Gastroesophageal sphincter (tissue), 3 donors: ENCODE measurements at regions not wholly inside any gene's neighbourhood (a gene's known extent, or its start where the extent isn't known, plus 50 kb on each side); places are given as distances from the start of the nearest gene placed in this dataset.

ENCODE experiments used
- POLR2AphosphoS5 ChIP-seq: sonication (generic); formaldehyde crosslinking; IDR thresholded peaks from one replicate; pipeline ENCODE4 v1.6.1; 2017; ENCODE audit warnings: antibody characterized with exemption
- TF ChIP-seq, protein P1 (sequence below), 4 experiments: fragments of 200-600 bp in 2 of 4; fragments of 450-650 bp in 2 of 4; sonication (generic) in 1 of 4; IDR thresholded peaks; one replicate each; pipeline ENCODE4 v1.5.1; 2017 to 2019; ENCODE audit warnings: antibody characterized with exemption in 4 of 4, mild to moderate bottlenecking in 2 of 4, moderate library complexity in 2 of 4

DNA sequence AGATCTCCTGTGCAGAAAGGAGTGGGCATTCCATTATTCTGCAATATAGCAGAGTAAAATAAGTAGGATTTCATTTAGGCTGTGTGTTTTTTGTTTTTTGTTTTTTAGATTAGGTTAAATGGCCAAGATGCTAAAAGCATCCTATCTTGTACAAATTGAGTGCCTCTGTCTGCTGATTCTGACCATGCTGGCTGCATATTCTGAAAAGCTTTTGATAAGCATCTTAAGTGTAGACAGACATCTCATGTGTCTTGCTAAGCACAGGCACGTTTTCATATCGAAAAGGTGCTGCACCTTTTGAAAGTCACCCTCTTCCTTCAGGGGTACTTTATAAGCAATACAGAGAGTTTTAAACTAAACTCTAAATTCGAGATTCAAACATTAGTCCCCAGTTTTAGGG, 74.0 kb upstream of the BCL11A start:
- TF ChIP-seq, protein P1, sequence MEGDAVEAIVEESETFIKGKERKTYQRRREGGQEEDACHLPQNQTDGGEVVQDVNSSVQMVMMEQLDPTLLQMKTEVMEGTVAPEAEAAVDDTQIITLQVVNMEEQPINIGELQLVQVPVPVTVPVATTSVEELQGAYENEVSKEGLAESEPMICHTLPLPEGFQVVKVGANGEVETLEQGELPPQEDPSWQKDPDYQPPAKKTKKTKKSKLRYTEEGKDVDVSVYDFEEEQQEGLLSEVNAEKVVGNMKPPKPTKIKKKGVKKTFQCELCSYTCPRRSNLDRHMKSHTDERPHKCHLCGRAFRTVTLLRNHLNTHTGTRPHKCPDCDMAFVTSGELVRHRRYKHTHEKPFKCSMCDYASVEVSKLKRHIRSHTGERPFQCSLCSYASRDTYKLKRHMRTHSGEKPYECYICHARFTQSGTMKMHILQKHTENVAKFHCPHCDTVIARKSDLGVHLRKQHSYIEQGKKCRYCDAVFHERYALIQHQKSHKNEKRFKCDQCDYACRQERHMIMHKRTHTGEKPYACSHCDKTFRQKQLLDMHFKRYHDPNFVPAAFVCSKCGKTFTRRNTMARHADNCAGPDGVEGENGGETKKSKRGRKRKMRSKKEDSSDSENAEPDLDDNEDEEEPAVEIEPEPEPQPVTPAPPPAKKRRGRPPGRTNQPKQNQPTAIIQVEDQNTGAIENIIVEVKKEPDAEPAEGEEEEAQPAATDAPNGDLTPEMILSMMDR (IDR thresholded peaks at IDR 0.05), result no peak
- no peak for TF ChIP-seq POLR2AphosphoS5
